GM21786 (cell line): ENCODE measurements at regions not wholly inside any gene's neighbourhood (a gene's known extent, or its start where the extent isn't known, plus 50 kb on each side); places are given as distances from the start of the nearest gene placed in this dataset.

Experiments
- ATAC-seq: cut with Tn5 transposase; IDR thresholded peaks from one replicate; pipeline ENCODE4 v1.9.1; 2021; ENCODE audit not compliant: unreplicated experiment

GRCh38 chr11:121757480-121758125, 304.8 kb upstream of the SORL1-AS1 start:
- ATAC-seq: no peak

- ATAC-seq: no peak
Measured at GRCh38 chr11:121755906-121756305, 303.1 kb upstream of the SORL1-AS1 start.

- no peak for ATAC-seq
Measured at GRCh38 chr11:121755191-121755590, 302.4 kb upstream of the SORL1-AS1 start.

GRCh38 chr11:121754598-121754997, 301.8 kb upstream of the SORL1-AS1 start:
- ATAC-seq: no peak

GRCh38 chr11:121749691-121750090, 296.9 kb upstream of the SORL1-AS1 start:
- ATAC-seq: no peak

- ATAC-seq: no peak
Measured at GRCh38 chr11:121748068-121748467, 295.3 kb upstream of the SORL1-AS1 start.

GRCh38 chr11:121743285-121743684, 290.5 kb upstream of the SORL1-AS1 start:
- ATAC-seq: no peak

- no peak for ATAC-seq
Measured at GRCh38 chr11:121741761-121742361, 289.1 kb upstream of the SORL1-AS1 start.

- ATAC-seq: no peak
Measured at GRCh38 chr11:121741351-121741760, 288.6 kb upstream of the SORL1-AS1 start.

- ATAC-seq: no peak
Measured at GRCh38 chr11:121740902-121741301, 288.1 kb upstream of the SORL1-AS1 start.

GRCh38 chr11:121733858-121734257, 281.1 kb upstream of the SORL1-AS1 start:
- no peak for ATAC-seq

GRCh38 chr11:121727942-121728341, 275.2 kb upstream of the SORL1-AS1 start:
- no peak for ATAC-seq

- no peak for ATAC-seq
Measured at GRCh38 chr11:121723246-121723741, 270.5 kb upstream of the SORL1-AS1 start.

- ATAC-seq: no peak
Measured at GRCh38 chr11:121722431-121723245, 269.9 kb upstream of the SORL1-AS1 start.

GRCh38 chr11:121721961-121722360, 269.2 kb upstream of the SORL1-AS1 start:
- no peak for ATAC-seq

GRCh38 chr11:121721448-121721847, 268.7 kb upstream of the SORL1-AS1 start:
- no peak for ATAC-seq

GRCh38 chr11:121717296-121717695, 264.5 kb upstream of the SORL1-AS1 start:
- no peak for ATAC-seq

- ATAC-seq: no peak
Measured at GRCh38 chr11:121716060-121716459, 263.3 kb upstream of the SORL1-AS1 start.

GRCh38 chr11:121715405-121715804, 262.6 kb upstream of the SORL1-AS1 start:
- no peak for ATAC-seq

GRCh38 chr11:121714351-121714750, 261.6 kb upstream of the SORL1-AS1 start:
- no peak for ATAC-seq

GRCh38 chr11:121711939-121712338, 259.2 kb upstream of the SORL1-AS1 start:
- no peak for ATAC-seq

GRCh38 chr11:121711236-121711635, 258.5 kb upstream of the SORL1-AS1 start:
- ATAC-seq: no peak
